ENCODE measurements at regions not wholly inside any gene's neighbourhood (a gene's known extent, or its start where the extent isn't known, plus 50 kb on each side); places are given as distances from the start of the nearest gene placed in this dataset.

DNA sequence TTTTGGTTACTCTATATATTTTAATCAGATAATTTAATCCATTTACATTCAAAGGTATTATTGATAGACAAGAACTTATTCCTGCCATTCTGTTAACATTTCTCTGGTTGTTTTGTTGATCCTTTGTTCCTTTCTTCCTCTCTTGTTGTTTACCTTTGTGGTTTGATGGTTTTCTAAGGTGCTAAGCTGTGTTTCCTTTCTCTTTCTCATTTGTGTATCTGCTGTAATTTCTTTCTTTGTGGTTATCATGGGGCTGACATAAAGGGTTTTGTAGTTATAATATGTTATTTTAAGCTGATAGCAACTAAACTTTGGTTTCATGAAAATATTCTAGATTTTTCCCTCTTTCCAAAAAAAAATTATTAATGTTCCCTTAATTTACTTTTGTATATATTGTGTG is 179.2 kb downstream of the NDUFA10 start:
- TF ChIP-seq, protein P1, sequence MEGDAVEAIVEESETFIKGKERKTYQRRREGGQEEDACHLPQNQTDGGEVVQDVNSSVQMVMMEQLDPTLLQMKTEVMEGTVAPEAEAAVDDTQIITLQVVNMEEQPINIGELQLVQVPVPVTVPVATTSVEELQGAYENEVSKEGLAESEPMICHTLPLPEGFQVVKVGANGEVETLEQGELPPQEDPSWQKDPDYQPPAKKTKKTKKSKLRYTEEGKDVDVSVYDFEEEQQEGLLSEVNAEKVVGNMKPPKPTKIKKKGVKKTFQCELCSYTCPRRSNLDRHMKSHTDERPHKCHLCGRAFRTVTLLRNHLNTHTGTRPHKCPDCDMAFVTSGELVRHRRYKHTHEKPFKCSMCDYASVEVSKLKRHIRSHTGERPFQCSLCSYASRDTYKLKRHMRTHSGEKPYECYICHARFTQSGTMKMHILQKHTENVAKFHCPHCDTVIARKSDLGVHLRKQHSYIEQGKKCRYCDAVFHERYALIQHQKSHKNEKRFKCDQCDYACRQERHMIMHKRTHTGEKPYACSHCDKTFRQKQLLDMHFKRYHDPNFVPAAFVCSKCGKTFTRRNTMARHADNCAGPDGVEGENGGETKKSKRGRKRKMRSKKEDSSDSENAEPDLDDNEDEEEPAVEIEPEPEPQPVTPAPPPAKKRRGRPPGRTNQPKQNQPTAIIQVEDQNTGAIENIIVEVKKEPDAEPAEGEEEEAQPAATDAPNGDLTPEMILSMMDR (IDR thresholded peaks at IDR 0.05): no peak
- no peak for TF ChIP-seq EP300 (IDR thresholded peaks at IDR 0.05)
- no peak for TF ChIP-seq POLR2AphosphoS5 (IDR thresholded peaks at IDR 0.05)

Measured in stomach (tissue), 4 donors.